Heart left ventricle (tissue), 13 donors: ENCODE measurements at regions not wholly inside any gene's neighbourhood (a gene's known extent, or its start where the extent isn't known, plus 50 kb on each side); places are given as distances from the start of the nearest gene placed in this dataset.

Experiments used
- POLR2A ChIP-seq, 2 donors: fragments of 450-650 bp; IDR thresholded peaks; one replicate each; pipeline ENCODE4 v1.6.1; 2017; ENCODE audit warnings: antibody characterized with exemption in 2 of 2, mild to moderate bottlenecking in 2 of 2, moderate library complexity in 2 of 2
- TF ChIP-seq, protein P1 (sequence below), 12 donors: fragments of 200-600 bp; sonication (generic) in 4 of 12; IDR thresholded peaks; one replicate each; pipeline versions ENCODE4 v1.5.0 to v1.8.0; 2018 to 2022; ENCODE audit warnings: antibody characterized with exemption in 12 of 12, mild to moderate bottlenecking in 5 of 12
- donor health status: ischemic (EF 13 %, LVEDD 7.1; RV severe dilation, severe dysfunction).
- donor health status: DM: no; HTN: yes; CAD: no.
- donor health status: DM: no; HTN: no; CAD: no.
- donor health status: ischemic (EF 25% LVEDD 6.9; RV normal size, moderate dysfunction).
- donor health status: ischemic (EF 25% LVEDD 5.7; RV mildly dilated, moderate dysfunction).
- donor health status: ischemic (EF 35%, LVEDD 5.7; RV mildly dilated, moderate dysfunction).
- donor health status: nonischemic (EF 11% LVEDD 7.7; RV severe dilation, severe dysfunction).
- donor health status: DM: yes; HTN: yes; CAD: no.
- donor health status: PGD.
- donor health status: ischemic (EF 29% LVEDD 5.4; RV normal size, mild dysfunction).
- donor health status: nonischemic (EF 23%, LVEDD 6.1; RV moderate dilation, normal function).

DNA sequence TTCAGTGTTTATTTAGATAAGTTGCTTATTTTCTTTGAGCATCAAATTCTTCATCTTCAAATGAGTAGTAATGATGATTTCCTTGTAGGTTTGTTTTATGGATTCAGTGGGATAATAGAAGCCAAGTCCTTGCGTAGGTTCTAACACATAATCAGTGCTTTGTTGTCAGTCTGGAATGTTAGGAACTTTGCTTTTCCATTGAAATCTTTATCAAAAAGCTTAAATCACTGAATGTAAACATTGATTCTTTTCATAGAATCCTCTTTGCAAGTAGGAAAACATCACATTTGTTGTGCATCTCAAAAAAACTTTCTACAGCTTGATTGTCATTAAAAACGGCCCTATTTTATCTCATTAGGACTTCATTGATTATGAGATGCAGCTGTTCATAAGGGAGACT, 490.3 kb upstream of the GOT2 start:
- TF ChIP-seq, protein P1, sequence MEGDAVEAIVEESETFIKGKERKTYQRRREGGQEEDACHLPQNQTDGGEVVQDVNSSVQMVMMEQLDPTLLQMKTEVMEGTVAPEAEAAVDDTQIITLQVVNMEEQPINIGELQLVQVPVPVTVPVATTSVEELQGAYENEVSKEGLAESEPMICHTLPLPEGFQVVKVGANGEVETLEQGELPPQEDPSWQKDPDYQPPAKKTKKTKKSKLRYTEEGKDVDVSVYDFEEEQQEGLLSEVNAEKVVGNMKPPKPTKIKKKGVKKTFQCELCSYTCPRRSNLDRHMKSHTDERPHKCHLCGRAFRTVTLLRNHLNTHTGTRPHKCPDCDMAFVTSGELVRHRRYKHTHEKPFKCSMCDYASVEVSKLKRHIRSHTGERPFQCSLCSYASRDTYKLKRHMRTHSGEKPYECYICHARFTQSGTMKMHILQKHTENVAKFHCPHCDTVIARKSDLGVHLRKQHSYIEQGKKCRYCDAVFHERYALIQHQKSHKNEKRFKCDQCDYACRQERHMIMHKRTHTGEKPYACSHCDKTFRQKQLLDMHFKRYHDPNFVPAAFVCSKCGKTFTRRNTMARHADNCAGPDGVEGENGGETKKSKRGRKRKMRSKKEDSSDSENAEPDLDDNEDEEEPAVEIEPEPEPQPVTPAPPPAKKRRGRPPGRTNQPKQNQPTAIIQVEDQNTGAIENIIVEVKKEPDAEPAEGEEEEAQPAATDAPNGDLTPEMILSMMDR (IDR thresholded peaks at IDR 0.05), result no peak
- TF ChIP-seq POLR2A (IDR thresholded peaks at IDR 0.05), result no peak
